HS-27A (cell line): ENCODE measurements at regions not wholly inside any gene's neighbourhood (a gene's known extent, or its start where the extent isn't known, plus 50 kb on each side); places are given as distances from the start of the nearest gene placed in this dataset.
A peak's percentile ranks its signal among the peaks of the same experiment; 100 is the strongest.

ENCODE experiments used
- DNase-seq: peaks from one replicate; pipeline ENCODE4 v3.0.0-alpha.2; 2012; ENCODE audit warnings: low read depth, missing footprints

- DNase-seq: no peak
Observed at GRCh38 chr5:58151414-58151813, 308.5 kb downstream of the PLK2 start.

GRCh38 chr5:58150926-58151325 is 309.0 kb downstream of the PLK2 start:
- DNase-seq: no peak

- DNase-seq: no peak
Observed at GRCh38 chr5:58149746-58150145, 310.1 kb downstream of the PLK2 start.

- peak; percentile 34 for DNase-seq
Observed at GRCh38 chr5:58149345-58149744, 310.5 kb downstream of the PLK2 start.

DNA sequence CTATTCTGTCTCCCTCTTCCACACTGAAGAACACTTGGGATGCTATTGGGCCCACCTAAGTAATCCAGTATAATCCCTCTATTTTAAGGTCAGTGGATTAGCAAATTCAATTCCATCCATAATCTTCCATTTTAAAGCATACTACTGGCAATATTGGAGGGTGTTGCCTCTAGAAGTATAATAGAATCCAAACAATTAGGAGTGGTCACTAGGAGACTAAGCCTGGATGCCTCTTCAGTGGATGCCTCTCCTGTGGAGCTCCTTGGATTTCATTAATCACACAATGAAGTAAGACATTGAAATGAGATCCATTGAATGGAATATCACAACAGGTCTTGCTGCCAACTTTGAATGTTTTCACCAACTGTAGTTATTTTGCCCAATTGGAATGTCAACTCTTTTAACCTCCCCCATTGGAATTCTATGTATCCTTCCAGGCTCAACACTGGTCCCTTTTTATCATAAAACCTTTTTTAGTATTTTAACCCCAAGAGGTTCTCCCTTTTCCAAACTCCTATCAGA is 311.6 kb downstream of the PLK2 start:
- DNase-seq: no peak

DNA sequence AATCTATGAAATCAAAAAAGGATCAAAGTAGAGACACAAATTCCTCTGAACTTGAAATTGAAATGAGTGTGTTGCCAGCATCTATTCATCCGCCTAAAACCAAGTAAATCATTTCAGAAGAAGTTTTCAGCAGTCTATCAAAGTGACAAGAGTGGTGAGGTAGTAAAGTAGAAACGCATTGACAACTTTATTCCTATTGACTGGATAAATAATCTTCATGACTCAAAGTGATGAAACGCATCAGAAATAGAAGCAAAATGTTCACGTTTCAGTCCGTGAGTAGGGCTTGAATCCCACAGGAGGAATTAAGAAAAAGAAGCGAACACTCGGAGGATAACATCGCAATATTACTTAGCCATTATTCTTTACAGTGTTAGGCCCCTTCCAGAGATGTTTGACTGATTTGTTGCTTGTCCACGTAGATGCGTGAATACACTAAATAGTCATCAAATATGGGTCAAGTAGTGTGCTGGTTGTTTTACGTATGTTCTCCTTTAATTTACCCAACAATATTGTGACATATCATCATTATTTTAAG is 314.4 kb downstream of the PLK2 start:
- no peak for DNase-seq

- no peak for DNase-seq
Observed at GRCh38 chr5:58143727-58144126, 316.2 kb downstream of the PLK2 start.

DNA sequence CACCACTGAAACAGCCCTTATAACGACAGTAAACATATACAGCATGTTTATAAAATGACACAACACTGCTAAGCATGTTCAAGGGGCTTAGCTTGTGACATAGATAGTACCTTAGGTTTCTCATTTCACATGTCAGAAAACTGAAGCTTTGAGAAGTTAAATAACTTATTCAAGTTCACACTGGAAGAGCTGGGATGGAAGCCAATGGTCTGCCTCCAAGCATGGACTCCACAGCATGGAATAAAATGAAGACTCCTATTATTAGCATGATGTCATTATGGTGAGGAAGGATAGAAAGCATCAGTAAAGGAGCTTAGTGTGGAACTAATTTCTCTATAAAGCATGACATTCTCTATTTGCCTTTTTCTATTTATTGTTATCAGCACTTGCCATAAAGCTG is 316.7 kb downstream of the PLK2 start:
- DNase-seq: no peak

GRCh38 chr5:58138791-58139190 is 321.1 kb downstream of the PLK2 start:
- no peak for DNase-seq

- no peak for DNase-seq
Observed at GRCh38 chr5:58136406-58136805, 323.5 kb downstream of the PLK2 start.

- no peak for DNase-seq
Observed at GRCh38 chr5:58135571-58136335, 324.1 kb downstream of the PLK2 start.

DNA sequence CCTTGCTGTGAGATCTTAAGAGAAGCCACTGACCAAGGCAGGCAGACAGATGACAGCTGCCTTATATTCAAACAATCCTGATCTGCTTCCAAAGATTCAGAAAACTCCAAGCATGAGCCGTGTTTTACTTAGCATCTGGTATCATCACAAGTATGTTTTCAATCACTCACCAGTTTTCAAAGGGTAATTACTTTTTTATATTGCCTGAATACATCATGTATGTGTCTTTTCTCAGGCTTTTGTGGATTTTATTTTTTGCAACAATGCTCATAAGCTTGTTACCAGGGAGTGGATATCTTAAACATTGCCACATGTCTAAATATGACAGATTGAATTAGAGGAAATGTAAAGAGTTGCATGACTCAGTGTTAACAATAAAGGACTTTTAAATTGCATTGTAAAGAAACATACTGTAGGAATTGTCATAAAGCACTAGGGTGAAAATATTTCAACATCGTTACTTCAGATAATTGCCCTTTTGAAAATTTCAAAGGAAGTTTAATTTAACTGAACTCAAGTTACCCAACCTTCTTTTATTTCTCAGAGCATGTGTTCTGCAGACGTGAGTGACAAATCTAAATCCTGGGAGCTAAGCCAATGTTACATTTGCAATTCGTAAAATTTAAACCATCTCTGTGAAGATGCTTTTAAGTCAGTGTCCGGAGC is 326.1 kb downstream of the PLK2 start:
- no peak for DNase-seq

- no peak for DNase-seq
Observed at GRCh38 chr5:58133216-58133615, 326.7 kb downstream of the PLK2 start.

GRCh38 chr5:58127255-58128220 is 332.3 kb downstream of the PLK2 start:
- no peak for DNase-seq

- no peak for DNase-seq
Observed at GRCh38 chr5:58123501-58123900, 336.4 kb downstream of the PLK2 start.

- no peak for DNase-seq
Observed at GRCh38 chr5:58122848-58123392, 337.0 kb downstream of the PLK2 start.

GRCh38 chr5:58122157-58122556 is 337.7 kb downstream of the PLK2 start:
- no peak for DNase-seq

GRCh38 chr5:58121391-58121790 is 338.5 kb downstream of the PLK2 start:
- DNase-seq: no peak

GRCh38 chr5:58117542-58117941 is 342.3 kb downstream of the PLK2 start:
- DNase-seq: no peak

- DNase-seq: no peak
Observed at GRCh38 chr5:58116346-58116745, 343.5 kb downstream of the PLK2 start.

DNA sequence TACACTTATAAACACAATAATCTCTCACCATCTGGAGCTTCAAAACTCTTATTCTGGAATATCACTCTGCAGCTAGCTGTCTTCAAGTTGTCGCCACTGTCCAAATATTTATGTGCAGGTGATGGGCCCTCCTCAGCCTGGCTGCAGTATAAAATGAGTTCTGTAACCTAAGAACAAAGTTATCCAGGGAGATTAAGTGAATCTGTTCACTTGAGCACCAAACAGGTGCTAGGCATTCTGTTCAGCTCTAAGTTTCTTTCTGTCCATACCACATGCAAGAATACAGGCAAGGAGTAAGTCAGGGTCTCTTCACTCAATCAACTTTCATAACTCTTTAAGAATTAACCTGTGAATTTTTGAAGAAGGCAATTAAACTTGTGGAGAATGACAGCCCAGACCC is 344.1 kb downstream of the PLK2 start:
- no peak for DNase-seq

DNA sequence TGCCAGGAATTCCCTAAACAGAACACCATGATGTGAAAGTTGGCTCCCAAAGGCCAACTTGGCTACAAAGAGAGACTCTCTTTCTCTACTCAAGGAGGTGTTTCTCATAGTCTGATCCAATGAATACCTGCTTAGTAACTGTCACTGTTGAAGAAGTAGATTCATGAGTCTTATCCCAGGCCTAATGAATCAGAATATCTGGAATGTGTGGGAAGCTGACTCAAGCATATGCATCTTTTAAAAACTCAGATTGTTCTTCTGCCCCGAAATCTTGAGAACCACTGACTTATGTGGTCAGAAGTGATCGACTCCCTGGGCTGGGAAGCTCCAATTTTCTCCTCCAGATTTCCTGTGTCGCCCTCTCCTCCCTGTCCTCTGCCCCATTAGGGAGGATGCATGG is 345.6 kb downstream of the PLK2 start:
- peak; percentile 36 for DNase-seq
